GM12891 (cell line): ENCODE measurements at regions not wholly inside any gene's neighbourhood (a gene's known extent, or its start where the extent isn't known, plus 50 kb on each side); places are given as distances from the start of the nearest gene placed in this dataset.

Source experiments
- POLR2A ChIP-seq: IDR thresholded peaks from 2 replicates; pipeline ENCODE4 v1.6.1; 2011; ENCODE audit warnings: low read depth, low read length, control low read depth
- POLR2AphosphoS5 ChIP-seq: IDR thresholded peaks from 2 replicates; pipeline ENCODE4 v1.6.1; 2011; ENCODE audit warnings: low read depth, low read length, control low read depth
- POU2F2 ChIP-seq: IDR thresholded peaks from 2 replicates; pipeline ENCODE4 v1.6.1; 2011; ENCODE audit warnings: low read depth, mild to moderate bottlenecking, control low read depth, low read length, moderate library complexity
- TAF1 ChIP-seq: IDR thresholded peaks from 2 replicates; pipeline ENCODE4 v1.6.1; 2011; ENCODE audit warnings: low read depth, low read length, control low read depth

DNA sequence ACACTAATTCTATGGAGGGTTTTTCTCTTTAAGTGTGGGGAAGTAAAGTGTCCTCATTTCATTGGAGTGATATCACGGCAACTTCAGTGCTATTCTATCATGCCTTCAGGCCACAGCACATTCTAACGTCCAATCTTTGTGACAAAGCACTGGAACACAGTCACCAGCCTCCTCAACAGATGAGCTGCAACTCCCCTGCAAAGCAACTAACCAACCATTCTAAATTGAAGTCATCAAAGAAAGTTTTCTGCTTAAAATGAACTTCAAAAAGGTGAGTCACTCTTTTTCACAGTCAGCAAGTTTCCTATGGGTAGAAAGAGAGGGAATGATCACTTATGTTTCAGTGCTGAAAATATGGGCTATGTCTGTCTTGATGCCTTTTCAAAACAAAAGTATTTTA lies 190.8 kb downstream of the ELAVL2 start:
- no peak for TF ChIP-seq TAF1
- no peak for TF ChIP-seq POLR2AphosphoS5
- TF ChIP-seq POLR2A = no peak
- no peak for TF ChIP-seq POU2F2
